ENCODE measurements at regions not wholly inside any gene's neighbourhood (a gene's known extent, or its start where the extent isn't known, plus 50 kb on each side); places are given as distances from the start of the nearest gene placed in this dataset.

GRCh38 chr6:43973357-43973756 lies 153.9 kb downstream of the MRPL14 start:
- Histone ChIP-seq H3K4me2 (peak overlapping the region in 1 of 11 experiments; percentile 82; a peak in 2 of 22 replicates), H3K27me3 (no peaks in the 10 kb centered on the region), H3K36me3 (peaks cover 0 to 7% (median 0%) of the 10 kb centered on the region in 11 experiments; a peak in 2 of 22 replicates), H3K4me3 (no peak overlapping the region), H3K4me1 (peaks cover 7 to 48% (median 17%) of the 10 kb centered on the region in 10 experiments; a peak in 18 of 20 replicates), H3K9ac (no peak overlapping the region), H3K27ac (no peak overlapping the region), H4K20me1 (no peaks in the 10 kb centered on the region; a peak in 1 of 22 replicates), H3K9me3 (replicated peaks in 1 of 11) (peaks cover 7 to 17% (median 13%) of the 10 kb centered on the region in 11 experiments)
- TF ChIP-seq Cebpa-rat (IDR thresholded peaks at IDR 0.05): no peak

GRCh38 chr6:43972913-43973300 lies 154.3 kb downstream of the MRPL14 start:
- Histone ChIP-seq H3K4me1 (peaks cover 7 to 44% (median 17%) of the 10 kb centered on the region in 10 experiments; a peak in 18 of 20 replicates), H3K4me2 (peak overlapping the region in 8 of 11 experiments; percentile 2 to 82 (median 54); a peak in 12 of 22 replicates), H3K9ac (no peak overlapping the region), H3K9me3 (replicated peaks in 1 of 11) (peaks cover 7 to 17% (median 13%) of the 10 kb centered on the region in 11 experiments), H3K27ac (no peak overlapping the region), H3K4me3 (no peak overlapping the region), H3K36me3 (peaks cover 0 to 7% (median 0%) of the 10 kb centered on the region in 11 experiments; a peak in 2 of 22 replicates), H3K27me3 (no peaks in the 10 kb centered on the region), H4K20me1 (no peaks in the 10 kb centered on the region; a peak in 1 of 22 replicates)
- no peak for TF ChIP-seq Cebpa-rat (IDR thresholded peaks at IDR 0.05)

GRCh38 chr6:43972179-43972912 lies 154.9 kb downstream of the MRPL14 start:
- peak overlapping the region; percentile 2 to 82 (median 51); a peak in 15 of 22 replicates for H3K4me2 ChIP-seq
- H3K4me1 ChIP-seq: peaks cover 7 to 38% (median 14%) of the 10 kb centered on the region in 10 experiments; a peak in 18 of 20 replicates
- no peak overlapping the region for H3K4me3 ChIP-seq
- H3K27ac ChIP-seq: peak overlapping the region in 3 of 11 experiments; percentile 13 to 51 (median 39); a peak in 5 of 22 replicates
- 0 out of 22 replicates have a peak overlapping the region, but pooled peaks of 2 of the 11 experiments have one; percentile 34 to 35 for H3K9ac ChIP-seq
- no peaks in the 10 kb centered on the region; a peak in 1 of 22 replicates for H4K20me1 ChIP-seq
- no peaks in the 10 kb centered on the region for H3K27me3 ChIP-seq
- peaks cover 7 to 17% (median 13%) of the 10 kb centered on the region in 11 experiments for H3K9me3 ChIP-seq (replicated peaks in 1 of 11)
- TF ChIP-seq Cebpa-rat (IDR thresholded peaks at IDR 0.05): no peak
- peaks cover 0 to 7% (median 0%) of the 10 kb centered on the region in 11 experiments; a peak in 2 of 22 replicates for H3K36me3 ChIP-seq

DNA sequence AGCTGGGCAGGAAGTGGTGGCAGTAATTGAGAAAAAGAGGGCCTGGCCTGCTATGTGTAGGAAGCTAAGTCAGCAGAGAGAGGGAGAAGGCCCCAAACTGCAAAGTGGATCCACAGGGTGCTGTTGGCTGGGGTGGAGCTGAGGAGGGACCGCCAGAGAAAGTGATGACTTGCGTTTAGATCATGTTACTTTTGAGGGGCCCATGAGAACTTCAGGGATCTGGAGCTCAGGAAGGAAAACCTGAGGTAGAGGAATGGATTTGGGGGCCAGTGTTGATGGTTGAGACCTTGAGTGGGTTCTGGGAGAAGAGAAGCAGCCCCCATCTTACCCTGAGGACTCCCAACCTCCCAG lies 155.5 kb downstream of the MRPL14 start:
- Histone ChIP-seq H3K4me3 (no peak overlapping the region), H3K36me3 (peaks cover 0 to 7% (median 0%) of the 10 kb centered on the region in 11 experiments; a peak in 2 of 22 replicates), H3K9ac (no peak overlapping the region), H3K4me1 (peaks cover 7 to 32% (median 12%) of the 10 kb centered on the region in 10 experiments; a peak in 18 of 20 replicates), H3K27ac (peak overlapping the region in 2 of 11 experiments; percentile 39 to 51; a peak in 4 of 22 replicates), H3K4me2 (peak overlapping the region in 6 of 11 experiments; percentile 51 to 82 (median 62); a peak in 12 of 22 replicates), H3K27me3 (no peaks in the 10 kb centered on the region), H3K9me3 (replicated peaks in 1 of 11) (peaks cover 7 to 17% (median 13%) of the 10 kb centered on the region in 11 experiments), H4K20me1 (no peaks in the 10 kb centered on the region; a peak in 1 of 22 replicates)
- TF ChIP-seq Cebpa-rat (IDR thresholded peaks at IDR 0.05): no peak

DNA sequence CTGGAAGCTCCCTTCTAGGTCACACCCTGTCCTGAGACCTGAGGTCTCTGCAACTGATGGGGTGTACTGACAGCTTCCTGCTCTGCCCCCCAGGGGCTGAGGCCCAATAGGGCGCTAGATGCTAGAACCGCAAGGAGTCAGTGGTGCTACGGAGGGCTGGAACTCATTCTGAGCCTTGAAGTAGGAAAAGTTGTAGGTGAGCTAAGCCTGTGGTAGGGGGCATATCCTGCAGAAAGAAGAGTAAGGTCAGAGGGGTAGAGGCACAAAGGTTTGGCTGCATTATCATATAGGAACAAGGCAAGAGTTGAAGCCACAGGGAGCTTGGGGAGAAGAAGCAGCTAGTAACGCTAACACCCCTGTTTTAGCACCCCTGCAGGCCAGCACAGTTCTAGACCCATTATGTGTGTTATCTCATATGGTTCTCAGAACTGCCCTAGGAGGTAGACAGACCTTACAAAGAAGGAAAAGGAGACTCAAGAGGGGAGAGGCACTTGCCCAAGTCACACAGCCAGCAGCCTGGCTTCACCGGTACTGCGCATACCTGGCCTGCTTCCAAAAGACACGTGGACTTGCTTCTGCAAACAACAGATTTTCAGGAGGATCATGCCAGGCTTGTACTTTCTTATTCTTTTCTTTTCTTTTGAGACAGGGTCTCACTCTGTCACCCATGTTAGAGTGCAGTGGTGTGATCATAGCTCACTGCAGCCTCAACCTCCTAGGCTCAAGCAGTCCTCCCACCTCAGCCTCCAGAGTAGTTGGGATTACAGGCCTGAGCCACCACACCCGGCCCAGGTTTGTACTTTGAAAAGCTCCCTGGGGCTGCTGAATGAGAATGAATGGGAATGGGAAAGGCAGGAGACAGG lies 156.1 kb downstream of the MRPL14 start:
- Histone ChIP-seq H3K9me3 (replicated peaks in 1 of 11) (peaks cover 6 to 11% (median 8%) of the 10 kb centered on the region in 11 experiments), H4K20me1 (no peaks in the 10 kb centered on the region; a peak in 1 of 22 replicates), H3K4me1 (peaks cover 7 to 31% (median 12%) of the 10 kb centered on the region in 10 experiments; a peak in 18 of 20 replicates), H3K36me3 (peaks cover 0 to 4% (median 0%) of the 10 kb centered on the region in 11 experiments; a peak in 2 of 22 replicates), H3K9ac (no peak overlapping the region), H3K4me3 (no peak overlapping the region), H3K27ac (peak overlapping the region in 1 of 11 experiments; percentile 51; a peak in 1 of 22 replicates), H3K4me2 (peak overlapping the region in 4 of 11 experiments; percentile 58 to 82 (median 72); a peak in 7 of 22 replicates), H3K27me3 (no peaks in the 10 kb centered on the region)
- TF ChIP-seq Cebpa-rat (IDR thresholded peaks at IDR 0.05): no peak

GRCh38 chr6:43970068-43970912 lies 157.0 kb downstream of the MRPL14 start:
- no peak for TF ChIP-seq Cebpa-rat (IDR thresholded peaks at IDR 0.05)
- no peak overlapping the region for H3K4me2 ChIP-seq

GRCh38 chr6:43969158-43969981 lies 157.9 kb downstream of the MRPL14 start:
- no peaks in the 10 kb centered on the region for H3K36me3 ChIP-seq
- H3K27ac ChIP-seq: no peak overlapping the region
- H3K27me3 ChIP-seq: no peaks in the 10 kb centered on the region
- no peak overlapping the region for H3K4me3 ChIP-seq
- peaks cover 7 to 42% (median 14%) of the 10 kb centered on the region in 10 experiments; a peak in 18 of 20 replicates for H3K4me1 ChIP-seq
- H3K9me3 ChIP-seq (replicated peaks in 1 of 11): no peaks in the 10 kb centered on the region
- TF ChIP-seq Cebpa-rat (IDR thresholded peaks at IDR 0.05): no peak
- no peaks in the 10 kb centered on the region; a peak in 1 of 22 replicates for H4K20me1 ChIP-seq
- no peak overlapping the region for H3K9ac ChIP-seq
- H3K4me2 ChIP-seq: no peak overlapping the region

More at GRCh38 chr6:43970068-43970912, 157.0 kb downstream of the MRPL14 start:
- H3K27me3 ChIP-seq: no peaks in the 10 kb centered on the region
- H3K9me3 ChIP-seq (replicated peaks in 1 of 11): peaks cover 0 to 3% (median 0%) of the 10 kb centered on the region in 11 experiments; a peak in 5 of 22 replicates
- H3K36me3 ChIP-seq: no peaks in the 10 kb centered on the region
- no peaks in the 10 kb centered on the region; a peak in 1 of 22 replicates for H4K20me1 ChIP-seq
- H3K27ac ChIP-seq: no peak overlapping the region
- H3K9ac ChIP-seq: no peak overlapping the region
- H3K4me3 ChIP-seq: no peak overlapping the region
- peaks cover 7 to 36% (median 13%) of the 10 kb centered on the region in 10 experiments; a peak in 18 of 20 replicates for H3K4me1 ChIP-seq

Measured in BLaER1 treated with 17β-estradiol and CSF1 and Interleukin-3, amounts not matched to agents 10 nM and 100 nM (cell line).